HG02678 (cell line): ENCODE measurements at regions not wholly inside any gene's neighbourhood (a gene's known extent, or its start where the extent isn't known, plus 50 kb on each side); places are given as distances from the start of the nearest gene placed in this dataset.

Experiments used
- ATAC-seq: cut with Tn5 transposase; IDR thresholded peaks from one replicate; pipeline ENCODE4 v1.9.1; 2021; ENCODE audit warnings: mild to moderate bottlenecking, moderate library complexity; ENCODE audit not compliant: unreplicated experiment

- ATAC-seq, result no peak
These were observed 69.6 kb downstream of the MDH1 start for GRCh38 chr2:63658176-63658968.

GRCh38 chr2:63660060-63660459 is 71.3 kb downstream of the MDH1 start:
- ATAC-seq, result no peak

GRCh38 chr2:63661076-63661475 is 72.3 kb downstream of the MDH1 start:
- no peak for ATAC-seq

- ATAC-seq, result no peak
These were observed 73.5 kb downstream of the MDH1 start for GRCh38 chr2:63662028-63662804.

- no peak for ATAC-seq
These were observed 74.5 kb downstream of the MDH1 start for GRCh38 chr2:63663013-63663864.

GRCh38 chr2:63665091-63665490 is 76.3 kb downstream of the MDH1 start:
- no peak for ATAC-seq

GRCh38 chr2:63665846-63666475 is 77.2 kb downstream of the MDH1 start:
- no peak for ATAC-seq

GRCh38 chr2:63667132-63667700 is 78.5 kb downstream of the MDH1 start:
- ATAC-seq, result no peak

GRCh38 chr2:63668000-63668399 is 79.2 kb downstream of the MDH1 start:
- ATAC-seq, result no peak

GRCh38 chr2:63668466-63668865 is 79.7 kb downstream of the MDH1 start:
- ATAC-seq, result no peak

GRCh38 chr2:63669596-63669995 is 80.8 kb downstream of the MDH1 start:
- no peak for ATAC-seq

GRCh38 chr2:63673865-63674533 is 85.2 kb downstream of the MDH1 start:
- ATAC-seq, result no peak

GRCh38 chr2:63675026-63675425 is 86.3 kb downstream of the MDH1 start:
- no peak for ATAC-seq

GRCh38 chr2:63676135-63676534 is 87.4 kb downstream of the MDH1 start:
- ATAC-seq, result peak; percentile 38

GRCh38 chr2:63678085-63678484 is 89.3 kb downstream of the MDH1 start:
- no peak for ATAC-seq

- ATAC-seq, result no peak
These were observed 89.8 kb downstream of the MDH1 start for GRCh38 chr2:63678551-63678950.

- no peak for ATAC-seq
These were observed 90.6 kb downstream of the MDH1 start for GRCh38 chr2:63679252-63679855.

- no peak for ATAC-seq
These were observed 91.7 kb downstream of the MDH1 start for GRCh38 chr2:63680455-63680854.

GRCh38 chr2:63681896-63682295 is 93.1 kb downstream of the MDH1 start:
- no peak for ATAC-seq
